ENCODE measurements at regions not wholly inside any gene's neighbourhood (a gene's known extent, or its start where the extent isn't known, plus 50 kb on each side); places are given as distances from the start of the nearest gene placed in this dataset.

- TF ChIP-seq ATF2 (CRISPR knock-in tag; IDR thresholded peaks at IDR 0.05; ENCODE audit: borderline replicate concordance, low read depth) (no peak), PREB (CRISPR knock-in tag; IDR thresholded peaks at IDR 0.05; ENCODE audit: borderline replicate concordance) (no peak), IRF2 (CRISPR knock-in tag; IDR thresholded peaks at IDR 0.05; ENCODE audit: borderline replicate concordance, low read depth) (no peak), CTCF (IDR thresholded peaks at IDR 0.05) (no peak), ZNF671 (CRISPR knock-in tag; IDR thresholded peaks at IDR 0.05) (no peak), HMGXB4 (CRISPR knock-in tag; IDR thresholded peaks at IDR 0.05) (no peak), E2F4 (CRISPR knock-in tag; IDR thresholded peaks at IDR 0.05; ENCODE audit: borderline replicate concordance, low read depth) (no peak), ZNF317 (CRISPR knock-in tag; IDR thresholded peaks at IDR 0.05; ENCODE audit: borderline replicate concordance, low read depth) (no peak), JUN (CRISPR knock-in tag; IDR thresholded peaks at IDR 0.05) (no peak), ZNF423 (CRISPR knock-in tag; IDR thresholded peaks at IDR 0.05) (no peak)
Measured at GRCh38 chr9:110133059-110133458, 74.9 kb downstream of the C9orf152 start.

Measured in WTC11 (cell line).